ENCODE measurements at regions not wholly inside any gene's neighbourhood (a gene's known extent, or its start where the extent isn't known, plus 50 kb on each side); places are given as distances from the start of the nearest gene placed in this dataset.
"Not testable (repeated sequence)": the region's sequence is repeated elsewhere in the genome, so short reads cannot be mapped to it uniquely, and the experiment has no call there.

DNA sequence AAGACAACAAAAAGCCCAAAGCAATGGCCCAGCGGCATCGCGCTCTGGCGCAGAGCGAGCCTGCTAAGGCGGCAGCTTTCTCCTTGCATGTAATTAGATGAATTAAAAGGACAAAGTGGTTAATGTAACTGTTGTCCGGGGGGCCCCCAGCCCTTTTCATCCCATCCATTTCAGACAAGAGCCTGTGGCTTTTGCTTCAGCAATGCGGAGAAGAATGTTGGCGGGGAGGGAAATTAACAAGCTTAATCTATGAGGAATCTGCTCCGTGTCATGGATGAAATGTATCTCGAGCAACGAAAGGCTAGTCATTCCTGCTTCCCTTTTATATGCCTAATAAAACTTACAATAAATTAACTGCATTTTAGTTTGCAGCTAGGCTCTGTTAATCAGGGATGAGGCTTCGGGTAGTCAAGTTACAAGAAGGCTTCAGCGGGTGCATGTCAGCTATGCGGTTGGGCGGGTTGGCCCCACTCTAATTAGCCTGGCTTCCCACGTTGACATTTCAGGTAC, 203.3 kb downstream of the BUB3 start:
- H3K4me3 ChIP-seq = no peak overlapping the region
- no peaks in the 10 kb centered on the region for H3K27me3 ChIP-seq
- intact Hi-C loops (cut with DNase I) = no loop called here
- TF ChIP-seq POLR2AphosphoS5 (IDR thresholded peaks at IDR 0.05; ENCODE audit: insufficient read depth in 1 of 2, low read depth in 1 of 2) = no peak
- TF ChIP-seq POLR2A (IDR thresholded peaks at IDR 0.05) = no peak
- TF ChIP-seq, protein P1, sequence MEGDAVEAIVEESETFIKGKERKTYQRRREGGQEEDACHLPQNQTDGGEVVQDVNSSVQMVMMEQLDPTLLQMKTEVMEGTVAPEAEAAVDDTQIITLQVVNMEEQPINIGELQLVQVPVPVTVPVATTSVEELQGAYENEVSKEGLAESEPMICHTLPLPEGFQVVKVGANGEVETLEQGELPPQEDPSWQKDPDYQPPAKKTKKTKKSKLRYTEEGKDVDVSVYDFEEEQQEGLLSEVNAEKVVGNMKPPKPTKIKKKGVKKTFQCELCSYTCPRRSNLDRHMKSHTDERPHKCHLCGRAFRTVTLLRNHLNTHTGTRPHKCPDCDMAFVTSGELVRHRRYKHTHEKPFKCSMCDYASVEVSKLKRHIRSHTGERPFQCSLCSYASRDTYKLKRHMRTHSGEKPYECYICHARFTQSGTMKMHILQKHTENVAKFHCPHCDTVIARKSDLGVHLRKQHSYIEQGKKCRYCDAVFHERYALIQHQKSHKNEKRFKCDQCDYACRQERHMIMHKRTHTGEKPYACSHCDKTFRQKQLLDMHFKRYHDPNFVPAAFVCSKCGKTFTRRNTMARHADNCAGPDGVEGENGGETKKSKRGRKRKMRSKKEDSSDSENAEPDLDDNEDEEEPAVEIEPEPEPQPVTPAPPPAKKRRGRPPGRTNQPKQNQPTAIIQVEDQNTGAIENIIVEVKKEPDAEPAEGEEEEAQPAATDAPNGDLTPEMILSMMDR (IDR thresholded peaks at IDR 0.05) = no peak
- H3K27ac ChIP-seq = no peak overlapping the region
- H3K4me1 ChIP-seq = peaks cover 8% of the 10 kb centered on the region
- H3K36me3 ChIP-seq = no peaks in the 10 kb centered on the region
- DNase-seq (ENCODE audit: extremely low spot score in 2 of 2) = no peak
- H3K9me3 ChIP-seq = no peaks in the 10 kb centered on the region

DNA sequence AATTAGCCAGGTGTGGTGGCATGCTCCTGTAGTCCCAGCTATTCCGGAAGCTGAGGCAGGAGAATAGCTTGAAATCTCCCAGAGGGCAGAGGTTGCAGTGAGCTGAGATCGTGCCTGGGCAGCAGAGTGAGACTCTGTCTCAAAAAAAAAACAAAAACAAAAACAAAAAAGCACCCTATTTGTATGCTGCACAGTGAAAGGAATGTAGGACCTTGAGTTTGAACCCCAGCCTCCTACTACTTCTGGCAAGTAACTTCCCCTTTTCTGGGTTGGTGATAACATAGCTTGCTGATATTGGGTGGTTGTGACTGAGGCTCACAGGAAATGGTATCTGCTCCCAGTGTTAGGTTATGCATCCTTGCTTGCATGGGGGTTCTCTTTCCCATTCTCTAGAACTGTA, 205.3 kb downstream of the BUB3 start:
- H3K27me3 ChIP-seq = no peaks in the 10 kb centered on the region
- intact Hi-C loops (cut with DNase I) = no loop called here
- no peak for DNase-seq (ENCODE audit: extremely low spot score in 2 of 2)
- H3K4me3 ChIP-seq = no peak overlapping the region
- no peaks in the 10 kb centered on the region for H3K36me3 ChIP-seq
- peaks cover 8% of the 10 kb centered on the region for H3K4me1 ChIP-seq
- H3K9me3 ChIP-seq = no peaks in the 10 kb centered on the region
- H3K27ac ChIP-seq = no peak overlapping the region
- TF ChIP-seq POLR2AphosphoS5 (IDR thresholded peaks at IDR 0.05; ENCODE audit: insufficient read depth in 1 of 2, low read depth in 1 of 2) (no peak), POLR2A (IDR thresholded peaks at IDR 0.05) (no peak)
- TF ChIP-seq, protein P1 (IDR thresholded peaks at IDR 0.05) = no peak

GRCh38 chr10:123361832-123362231, 207.6 kb downstream of the BUB3 start:
- peaks cover 8% of the 10 kb centered on the region for H3K4me1 ChIP-seq
- no peak overlapping the region for H3K27ac ChIP-seq
- DNase-seq (ENCODE audit: extremely low spot score in 2 of 2) = no peak
- no peaks in the 10 kb centered on the region for H3K36me3 ChIP-seq
- intact Hi-C loops (cut with DNase I) = no loop called here
- no peak for TF ChIP-seq POLR2AphosphoS5 (IDR thresholded peaks at IDR 0.05; ENCODE audit: insufficient read depth in 1 of 2, low read depth in 1 of 2)
- TF ChIP-seq POLR2A (IDR thresholded peaks at IDR 0.05) = no peak
- TF ChIP-seq, protein P1 (IDR thresholded peaks at IDR 0.05) = no peak
- H3K27me3 ChIP-seq = no peaks in the 10 kb centered on the region
- H3K4me3 ChIP-seq = no peak overlapping the region
- no peaks in the 10 kb centered on the region for H3K9me3 ChIP-seq

GRCh38 chr10:123367195-123367594, 213.0 kb downstream of the BUB3 start:
- Histone ChIP-seq H3K9me3 (no peaks in the 10 kb centered on the region), H3K4me3 (no peak overlapping the region), H3K27ac (no peak overlapping the region), H3K4me1 (no peaks in the 10 kb centered on the region), H3K36me3 (no peaks in the 10 kb centered on the region), H3K27me3 (no peaks in the 10 kb centered on the region)
- intact Hi-C loops (cut with DNase I) = no loop called here
- no peak for TF ChIP-seq POLR2A (IDR thresholded peaks at IDR 0.05)
- TF ChIP-seq, protein P1 (IDR thresholded peaks at IDR 0.05) = no peak
- no peak for TF ChIP-seq POLR2AphosphoS5 (IDR thresholded peaks at IDR 0.05; ENCODE audit: insufficient read depth in 1 of 2, low read depth in 1 of 2)
- DNase-seq (ENCODE audit: extremely low spot score in 2 of 2) = no peak

- H3K9me3 ChIP-seq; H3K27me3 ChIP-seq; H3K4me3 ChIP-seq; H3K4me1 ChIP-seq; intact Hi-C loops (cut with DNase I); H3K27ac ChIP-seq; H3K36me3 ChIP-seq; DNase-seq (ENCODE audit: extremely low spot score in 2 of 2): not testable (repeated sequence)
Measured at GRCh38 chr10:123371626-123372025, 217.4 kb downstream of the BUB3 start.

GRCh38 chr10:123373591-123373990, 219.4 kb downstream of the BUB3 start:
- no peak overlapping the region for H3K27ac ChIP-seq
- DNase-seq (ENCODE audit: extremely low spot score in 2 of 2) = no peak
- H3K4me3 ChIP-seq = no peak overlapping the region
- no peaks in the 10 kb centered on the region for H3K27me3 ChIP-seq
- TF ChIP-seq, protein P1 (IDR thresholded peaks at IDR 0.05) = no peak
- TF ChIP-seq POLR2A (IDR thresholded peaks at IDR 0.05) (no peak), POLR2AphosphoS5 (IDR thresholded peaks at IDR 0.05; ENCODE audit: insufficient read depth in 1 of 2, low read depth in 1 of 2) (no peak)
- intact Hi-C loops (cut with DNase I) = no loop called here
- no peaks in the 10 kb centered on the region for H3K9me3 ChIP-seq
- no peaks in the 10 kb centered on the region for H3K36me3 ChIP-seq
- no peaks in the 10 kb centered on the region for H3K4me1 ChIP-seq

All from vagina (tissue), 2 donors.